NB4 (cell line): ENCODE measurements at regions not wholly inside any gene's neighbourhood (a gene's known extent, or its start where the extent isn't known, plus 50 kb on each side); places are given as distances from the start of the nearest gene placed in this dataset.

Experiments
- CTCF ChIP-seq: IDR thresholded peaks from one replicate; pipeline ENCODE4 v1.5.1; 2012; ENCODE audit warnings: low read depth, low read length
- MAX ChIP-seq: IDR thresholded peaks from 2 replicates; pipeline ENCODE4 v1.6.1; 2011; ENCODE audit warnings: low read depth, low read length
- POLR2A ChIP-seq: IDR thresholded peaks from 2 replicates; pipeline ENCODE4 v1.6.1; 2011; ENCODE audit warnings: mild to moderate bottlenecking; ENCODE audit not compliant: insufficient read length; ENCODE audit errors: extremely low read depth

- TF ChIP-seq CTCF, result no peak
- TF ChIP-seq POLR2A, result no peak
- no peak for TF ChIP-seq MAX
Observed at GRCh38 chr3:194937882-194938321, 252.2 kb downstream of the FAM43A start.
